GM12892 (cell line): ENCODE measurements at regions not wholly inside any gene's neighbourhood (a gene's known extent, or its start where the extent isn't known, plus 50 kb on each side); places are given as distances from the start of the nearest gene placed in this dataset.

Source experiments
- POLR2A ChIP-seq: IDR thresholded peaks from 2 replicates; pipeline ENCODE4 v1.6.1; 2011; ENCODE audit warnings: low read depth, low read length, control low read depth
- POLR2AphosphoS5 ChIP-seq: IDR thresholded peaks from 2 replicates; pipeline ENCODE4 v1.6.1; 2011; ENCODE audit warnings: low read depth, low read length, control low read depth
- TAF1 ChIP-seq: IDR thresholded peaks from 2 replicates; pipeline ENCODE4 v1.6.1; 2011; ENCODE audit warnings: low read depth, mild to moderate bottlenecking, control low read depth, low read length, borderline replicate concordance

DNA sequence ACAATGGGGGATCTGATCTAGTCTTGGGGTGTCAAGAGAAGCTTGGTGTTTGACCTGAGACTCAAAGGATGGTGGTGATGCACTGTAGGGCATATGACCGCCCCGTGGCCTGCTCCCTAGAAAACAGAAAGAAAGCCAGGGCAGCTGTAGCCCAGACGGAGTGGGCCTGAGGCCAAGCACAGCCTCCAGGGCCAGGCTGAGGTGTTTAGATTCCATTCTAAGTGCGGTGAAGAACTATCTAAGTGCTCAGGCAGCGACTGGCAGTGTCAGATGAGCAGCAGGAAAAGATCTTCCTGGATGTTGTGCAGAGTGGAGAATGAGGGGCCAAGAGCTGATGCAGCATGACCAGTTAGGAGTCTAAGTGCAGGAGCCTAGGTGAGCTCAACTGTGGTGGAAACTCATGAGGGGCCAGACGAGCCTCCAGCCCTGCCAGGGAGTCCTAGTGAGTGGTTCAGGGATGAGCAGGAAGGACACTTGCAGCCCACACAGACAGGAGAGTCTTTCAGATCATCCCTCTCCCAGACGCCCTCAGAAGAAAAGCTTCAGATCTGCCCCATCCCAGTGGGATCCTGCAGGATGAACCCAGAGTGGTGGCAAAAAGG, 314.2 kb upstream of the CCL2 start:
- TF ChIP-seq POLR2AphosphoS5, result no peak
- no peak for TF ChIP-seq POLR2A
- no peak for TF ChIP-seq TAF1
